NCI-H2029 (cell line): ENCODE measurements at regions not wholly inside any gene's neighbourhood (a gene's known extent, or its start where the extent isn't known, plus 50 kb on each side); places are given as distances from the start of the nearest gene placed in this dataset.

ENCODE experiments used
- DNase-seq: peaks from one replicate; lab custom pipeline; 2025; lab: John Stamatoyannopoulos, UW

DNA sequence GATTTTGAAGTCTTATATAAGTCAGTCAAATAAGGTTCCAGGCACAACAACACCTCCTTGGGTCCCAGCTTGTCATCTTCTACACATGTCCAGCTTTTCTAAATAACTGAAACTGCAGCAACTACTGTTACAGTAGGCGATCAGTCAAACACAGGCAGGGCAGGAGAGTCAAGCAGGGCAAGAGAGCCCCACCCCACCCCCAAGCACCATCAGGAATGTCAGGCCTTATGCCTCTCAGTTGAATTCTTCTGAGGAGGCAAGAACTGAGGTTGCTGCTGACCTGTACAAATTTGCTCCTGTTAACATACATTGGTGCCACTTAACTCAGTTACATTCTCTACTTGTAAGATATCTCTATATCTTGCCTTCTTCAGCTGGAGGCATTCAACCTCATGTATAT lies 608.8 kb upstream of the PCDH10 start:
- no peak for DNase-seq

DNA sequence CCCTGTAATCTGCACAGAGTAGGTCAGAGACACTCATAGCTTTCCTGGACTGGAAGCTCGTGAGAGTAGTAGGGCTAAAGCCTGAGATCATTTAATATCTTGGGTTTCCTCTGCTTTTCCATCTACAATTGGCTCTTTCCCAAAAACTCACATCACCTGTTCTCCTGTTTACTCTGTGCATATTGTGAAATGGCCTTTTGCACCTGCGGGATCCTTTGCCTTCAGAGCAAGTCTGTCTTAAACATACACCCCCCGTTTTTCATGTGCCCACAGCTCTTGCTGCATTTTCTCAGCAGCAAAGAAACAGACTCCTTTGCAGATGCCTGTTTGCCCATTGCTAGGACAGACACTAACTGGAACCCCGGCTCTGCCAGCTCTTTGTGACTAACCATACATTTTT lies 608.3 kb upstream of the PCDH10 start:
- DNase-seq: peak; percentile 69

DNA sequence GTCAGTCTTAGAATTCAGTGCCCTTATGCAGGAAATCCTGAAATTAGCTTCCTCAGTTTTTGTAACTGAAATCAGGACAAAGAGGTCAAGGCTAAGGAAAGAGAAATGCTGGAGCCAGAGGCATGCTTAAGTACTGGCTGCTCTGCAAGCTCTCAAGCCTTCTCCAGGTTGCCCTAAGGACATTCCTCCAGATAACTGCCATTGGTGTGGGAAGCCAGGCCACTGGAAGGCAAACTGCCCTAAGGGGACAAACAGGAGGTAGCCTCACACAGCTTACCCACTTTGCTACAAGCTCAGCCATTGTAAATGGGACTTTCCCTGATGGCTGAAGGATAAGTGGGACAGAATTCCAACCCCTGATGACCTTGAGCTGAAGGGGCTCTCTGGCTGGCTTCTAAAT lies 606.9 kb upstream of the PCDH10 start:
- no peak for DNase-seq

DNA sequence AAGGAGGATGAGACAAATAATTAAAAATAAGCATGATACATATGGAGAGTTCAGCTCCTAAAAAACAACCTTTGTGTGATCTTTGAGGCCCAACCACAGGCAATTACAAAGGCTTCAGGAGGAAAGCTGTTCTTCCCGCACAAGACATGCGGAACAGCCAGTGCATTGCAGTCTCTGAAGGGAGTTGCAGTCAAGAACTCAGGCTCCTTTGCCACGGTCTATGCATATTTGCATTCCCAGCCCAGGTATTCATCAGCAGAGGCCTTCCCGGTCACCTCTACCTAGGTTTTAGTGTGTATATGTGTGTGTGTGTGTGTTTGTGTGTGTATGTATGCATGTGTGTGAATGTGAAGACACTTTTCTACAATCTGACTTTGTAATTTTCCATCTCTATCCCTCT lies 600.6 kb upstream of the PCDH10 start:
- no peak for DNase-seq

DNA sequence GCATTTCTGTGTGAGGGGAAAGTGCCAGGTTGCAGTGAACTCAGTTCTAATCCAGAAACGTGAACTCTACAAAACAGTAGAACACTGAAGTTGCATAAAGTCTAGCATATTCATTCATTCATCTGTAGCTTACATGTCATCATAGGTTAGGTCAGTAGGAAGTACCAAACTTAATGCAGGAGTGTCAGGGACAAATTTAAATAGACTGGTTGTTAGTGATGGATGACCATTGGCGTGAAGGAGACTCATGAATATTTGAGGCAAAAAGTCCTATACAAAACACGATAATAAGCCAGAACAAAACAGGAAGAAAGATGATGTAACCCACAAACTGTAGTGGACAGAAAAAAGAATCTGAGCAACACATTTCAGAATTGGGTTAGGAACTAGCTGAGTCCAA lies 592.8 kb upstream of the PCDH10 start:
- no peak for DNase-seq

DNA sequence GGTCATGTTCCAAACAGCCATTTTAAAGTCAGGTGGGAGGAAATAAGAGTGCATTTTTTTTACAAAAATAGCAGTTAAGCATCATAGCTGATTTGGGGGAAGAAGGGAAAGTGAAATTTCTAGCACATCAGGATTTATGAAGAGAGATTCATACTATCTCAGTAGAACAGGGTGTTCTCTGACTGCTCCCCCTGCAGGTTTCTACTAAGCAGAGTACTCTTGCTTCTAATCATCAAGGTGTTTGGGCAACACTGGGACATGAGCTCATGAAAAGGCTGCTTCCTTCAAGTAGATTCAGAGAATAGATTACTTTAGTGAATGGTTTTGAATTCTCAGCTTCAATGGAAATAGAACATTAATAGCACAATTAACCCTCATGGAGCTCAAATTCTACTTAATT lies 591.4 kb upstream of the PCDH10 start:
- DNase-seq: no peak

DNA sequence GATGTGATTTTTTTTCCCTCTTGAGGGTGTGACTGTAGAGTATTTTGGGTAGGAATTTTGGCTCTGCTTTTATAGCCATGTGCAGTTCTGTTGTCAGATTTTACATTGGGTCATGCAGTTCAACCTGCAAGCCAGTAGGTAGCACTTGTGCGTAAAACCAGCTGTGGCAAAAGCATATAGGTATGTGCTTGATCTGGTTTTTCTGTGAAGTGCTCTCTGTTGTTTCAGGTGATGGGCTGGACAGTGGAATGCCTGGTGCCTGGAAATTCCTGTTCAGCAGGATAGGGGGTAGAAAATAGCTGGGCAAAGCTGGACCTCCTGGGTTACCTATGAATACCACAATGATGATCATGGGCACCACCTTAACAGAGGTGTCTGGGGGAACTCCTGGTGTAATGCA lies 584.2 kb upstream of the PCDH10 start:
- no peak for DNase-seq

DNA sequence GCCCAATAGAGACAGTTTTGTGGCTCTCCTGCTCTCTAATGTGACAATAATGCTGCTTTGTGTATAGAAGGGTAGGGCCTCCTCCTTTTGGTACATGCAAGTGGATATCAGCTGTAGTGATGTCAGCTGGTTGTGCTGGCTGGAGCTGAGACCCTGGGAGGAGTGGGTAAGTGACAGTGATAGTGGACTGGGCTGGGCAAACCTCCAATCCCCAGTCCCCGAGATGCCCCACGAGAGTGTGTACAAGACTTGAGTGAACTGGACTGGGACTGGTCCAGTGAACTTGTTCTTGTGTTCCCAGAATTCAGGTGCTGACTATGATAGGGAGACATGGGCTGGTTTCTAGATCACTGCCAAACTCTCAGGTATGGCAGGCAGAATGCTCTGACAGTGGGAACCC lies 583.6 kb upstream of the PCDH10 start:
- DNase-seq: no peak

DNA sequence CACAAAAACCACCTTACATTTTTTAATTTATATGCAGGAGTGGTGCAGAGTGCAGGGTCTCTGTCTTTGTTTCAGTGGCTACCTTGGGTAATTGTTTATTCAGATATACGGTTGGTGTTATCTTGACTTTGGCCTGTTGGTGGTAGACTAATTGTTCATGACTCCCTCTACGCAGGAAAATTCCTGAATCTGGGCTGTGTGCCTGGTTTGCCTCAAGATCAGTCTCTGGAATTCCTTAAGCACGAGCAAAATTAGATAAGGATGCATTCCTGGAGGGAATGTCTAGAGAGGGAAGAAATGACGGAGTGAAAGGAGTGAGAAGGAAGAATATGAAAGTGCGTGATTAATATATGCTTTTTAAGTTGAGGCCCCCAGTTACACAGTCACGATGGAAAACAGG lies 576.9 kb upstream of the PCDH10 start:
- DNase-seq: no peak

DNA sequence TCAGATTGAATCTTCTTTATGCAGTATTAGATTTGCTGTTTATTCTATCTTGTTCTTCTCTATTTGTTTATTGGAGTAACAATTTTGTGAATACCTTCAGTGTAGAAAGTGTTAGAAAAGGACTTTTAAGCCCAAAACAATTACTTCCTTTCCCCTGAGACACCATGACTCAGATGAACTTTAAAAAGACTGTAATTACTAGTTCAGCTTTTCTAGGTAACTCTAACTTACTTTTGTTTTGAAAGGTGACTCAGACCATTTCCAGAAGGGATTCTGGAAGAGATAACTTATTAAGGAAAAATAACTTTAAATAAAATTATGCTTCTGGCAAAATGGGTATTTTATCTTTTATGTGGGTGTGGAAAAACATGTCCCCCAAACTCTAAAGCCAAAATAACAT lies 561.5 kb upstream of the PCDH10 start:
- no peak for DNase-seq

DNA sequence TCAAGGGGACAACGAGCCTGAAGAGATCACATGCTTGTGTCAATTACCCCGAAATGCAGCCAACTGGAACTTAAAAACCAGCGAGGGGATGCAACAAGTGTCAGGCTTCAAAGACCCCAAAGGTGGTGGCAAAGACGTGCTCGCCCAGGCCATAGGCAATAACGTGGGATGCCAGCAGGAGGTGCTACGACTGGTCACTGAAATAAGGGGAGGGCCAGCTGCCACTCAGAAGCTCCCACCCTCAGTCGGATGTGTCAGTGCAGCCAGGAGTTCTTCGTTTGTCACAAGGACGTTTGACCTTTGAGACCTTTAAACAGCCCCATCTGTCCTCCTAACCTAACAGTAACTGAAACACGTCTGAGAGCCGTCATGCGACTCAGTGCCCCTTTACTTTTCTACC lies 556.8 kb upstream of the PCDH10 start:
- no peak for DNase-seq

DNA sequence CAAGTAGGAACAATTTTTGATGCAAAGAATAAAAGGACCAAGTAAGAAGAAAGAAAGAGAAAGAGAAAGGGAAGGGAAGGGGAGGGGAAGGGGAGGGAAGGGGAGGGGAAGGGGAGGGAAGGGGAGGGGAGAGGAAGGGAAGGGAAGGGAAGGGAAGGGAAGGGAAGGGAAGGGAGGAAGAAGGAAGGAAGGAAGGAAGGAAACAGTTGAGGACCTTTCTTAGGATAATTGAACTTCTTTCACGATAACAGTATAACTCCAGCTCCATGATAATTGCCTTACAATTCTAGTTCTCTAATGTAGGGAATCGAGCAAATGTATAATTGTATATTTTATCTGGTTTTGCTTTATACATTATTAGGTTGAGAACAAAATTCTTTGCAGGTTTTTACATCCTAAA lies 556.2 kb upstream of the PCDH10 start:
- no peak for DNase-seq

DNA sequence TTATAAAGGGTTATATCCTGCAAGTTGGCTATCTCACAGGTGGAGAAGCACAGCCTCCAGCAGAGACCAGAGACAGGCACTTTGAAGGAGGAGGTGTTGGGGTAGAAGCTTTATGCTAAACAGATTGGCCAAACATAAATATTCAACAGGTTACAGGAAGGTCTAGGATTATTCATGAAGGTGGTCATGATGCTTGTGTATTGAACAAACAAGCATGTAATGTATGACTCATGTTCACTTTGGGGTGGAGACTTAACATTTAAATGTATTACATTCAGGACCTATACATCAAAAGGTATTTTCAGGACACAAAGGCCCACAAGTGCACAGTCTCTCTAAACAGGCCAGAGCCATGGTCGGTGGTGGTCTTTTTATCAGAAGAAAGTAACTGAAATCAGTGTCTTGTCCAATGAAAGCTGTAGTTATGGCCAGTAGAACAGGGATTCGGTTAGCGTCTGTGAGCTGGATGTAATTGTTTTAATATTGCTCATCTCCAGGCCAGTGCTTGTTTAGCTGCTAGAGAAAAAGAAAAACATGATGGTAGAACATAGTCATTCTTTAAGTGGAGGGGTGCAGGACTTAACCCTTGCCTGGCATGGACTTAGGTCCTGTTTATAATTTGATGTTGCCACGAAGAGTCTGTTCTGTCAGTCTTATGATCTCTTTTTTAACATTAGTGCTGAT lies 555.2 kb upstream of the PCDH10 start:
- DNase-seq: no peak

DNA sequence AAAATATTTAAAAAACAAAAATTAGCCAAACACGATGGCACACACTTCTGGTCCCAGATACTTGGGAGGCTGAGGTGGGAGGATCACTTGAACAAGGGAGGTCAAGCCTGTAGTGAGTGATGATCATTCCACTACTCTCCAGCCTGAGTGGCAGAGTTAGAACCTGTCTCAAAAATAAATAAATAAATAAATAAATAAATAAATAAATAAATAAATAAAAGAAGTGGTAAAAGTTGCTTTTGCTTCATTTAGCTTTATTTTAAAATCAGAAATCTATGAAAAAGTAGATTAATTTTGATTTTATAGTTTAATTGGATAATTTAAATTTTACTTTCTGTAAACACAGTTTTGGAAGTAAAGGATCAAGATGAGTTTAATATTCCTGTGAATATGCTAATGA lies 552.9 kb upstream of the PCDH10 start:
- no peak for DNase-seq

DNA sequence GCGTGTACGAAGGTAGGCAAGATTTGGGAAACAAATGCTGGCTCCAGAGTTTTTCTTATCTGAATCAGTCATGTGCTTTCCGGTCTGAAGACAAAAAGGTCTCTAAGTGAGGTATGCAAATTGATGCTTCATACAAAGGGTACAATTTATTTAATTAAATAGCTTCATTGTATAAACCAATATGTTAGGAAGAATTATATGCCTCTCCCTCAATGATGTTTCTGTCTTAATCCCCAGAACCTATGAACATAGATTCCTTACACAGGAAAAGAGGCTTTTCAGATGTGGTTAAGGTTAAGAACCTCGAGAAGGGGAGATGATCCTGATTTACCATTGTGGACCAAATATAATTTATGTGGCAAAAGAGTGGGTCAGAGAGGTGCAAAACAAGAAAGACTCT lies 543.5 kb upstream of the PCDH10 start:
- DNase-seq: no peak

DNA sequence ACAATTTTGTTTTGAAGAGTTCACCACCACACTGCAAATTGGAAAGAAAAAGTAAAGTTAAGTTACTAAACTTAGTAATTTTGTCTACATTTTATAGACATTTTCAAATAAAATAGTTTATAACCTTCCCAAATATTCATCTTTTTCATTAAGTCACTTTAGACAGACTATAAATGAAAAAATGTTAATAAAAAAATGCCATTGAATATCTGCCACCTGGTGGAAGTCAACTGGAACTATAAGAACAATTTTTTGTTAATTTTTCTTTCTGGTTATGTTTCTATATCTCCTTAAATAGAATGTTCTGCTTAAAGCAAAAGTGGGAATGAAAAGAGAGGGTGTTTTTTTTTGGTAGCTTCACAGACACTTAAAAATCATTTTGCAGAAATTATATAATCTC lies 534.4 kb upstream of the PCDH10 start:
- DNase-seq: no peak

DNA sequence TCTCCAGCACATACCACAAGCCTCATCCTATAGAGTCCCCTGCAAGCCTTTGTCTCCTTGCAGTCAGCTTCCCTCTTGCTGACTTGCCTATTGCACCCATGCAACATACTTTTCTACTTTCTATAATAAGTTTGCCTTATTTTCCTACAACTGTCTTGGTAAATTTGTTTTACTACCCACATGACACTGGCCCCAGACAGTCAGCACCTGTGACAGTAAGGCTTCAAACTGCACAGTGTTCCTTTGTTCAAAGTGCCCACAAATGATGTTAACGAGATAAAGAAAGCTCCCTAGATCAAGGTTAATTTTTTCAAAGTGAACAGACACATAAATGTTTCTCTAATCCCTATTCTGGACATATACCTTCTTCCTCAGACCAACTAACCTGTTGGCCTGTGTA lies 529.1 kb upstream of the PCDH10 start:
- no peak for DNase-seq

DNA sequence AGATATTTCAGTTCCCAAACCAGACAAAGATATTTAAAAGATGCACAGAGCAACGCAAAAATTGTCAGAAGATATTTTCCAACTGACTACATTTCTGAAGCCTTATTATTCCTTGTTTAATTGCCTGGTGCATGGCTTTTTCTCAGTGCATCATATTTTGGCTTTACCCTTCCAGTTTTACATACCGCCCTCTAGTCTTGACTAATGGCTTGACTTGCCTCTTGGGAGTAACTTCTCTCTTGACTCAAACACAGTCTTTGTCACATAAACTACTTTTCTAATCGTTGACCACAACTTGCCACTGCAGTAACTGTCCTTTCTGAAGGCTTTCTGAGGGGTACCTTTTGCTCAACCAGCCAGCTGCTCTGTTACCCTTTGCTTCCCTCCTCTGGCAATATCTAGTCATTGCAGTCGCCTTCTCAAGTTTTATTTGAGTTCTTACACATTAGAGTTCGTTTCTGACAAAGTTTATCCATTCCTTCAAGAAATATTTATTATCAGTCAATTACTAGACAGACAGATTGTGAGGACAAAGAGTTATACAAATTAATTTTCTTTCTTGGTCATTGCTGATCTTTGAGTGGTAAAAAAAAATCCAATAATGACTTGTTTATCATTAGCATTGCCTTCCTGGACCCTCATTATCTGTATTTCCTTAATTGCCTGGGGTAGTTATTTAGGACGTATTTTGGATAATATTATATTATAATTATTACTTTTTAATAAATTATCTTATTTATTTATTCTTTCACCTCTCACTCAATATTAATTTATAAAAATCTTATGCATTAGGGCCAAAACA lies 506.9 kb upstream of the PCDH10 start:
- DNase-seq: peak; percentile 17

DNA sequence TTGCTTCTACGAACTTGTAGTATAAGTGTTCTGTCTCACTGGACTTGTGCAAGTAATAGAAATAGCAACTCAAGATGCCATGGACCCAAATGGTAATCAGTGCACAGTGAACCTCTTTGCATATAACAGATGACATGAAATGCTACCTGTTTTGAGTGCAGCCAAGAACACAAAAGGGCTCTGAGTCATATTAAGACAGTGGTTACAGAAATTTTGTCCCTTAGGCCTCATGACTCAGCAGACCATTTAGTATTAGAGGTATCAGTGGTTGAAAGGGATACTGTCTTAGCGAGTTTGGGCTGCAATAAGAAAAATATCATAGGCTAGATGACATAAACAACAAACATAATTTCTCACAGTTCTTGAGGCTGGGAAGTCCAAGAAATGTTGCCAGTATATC lies 502.9 kb upstream of the PCDH10 start:
- DNase-seq: no peak

DNA sequence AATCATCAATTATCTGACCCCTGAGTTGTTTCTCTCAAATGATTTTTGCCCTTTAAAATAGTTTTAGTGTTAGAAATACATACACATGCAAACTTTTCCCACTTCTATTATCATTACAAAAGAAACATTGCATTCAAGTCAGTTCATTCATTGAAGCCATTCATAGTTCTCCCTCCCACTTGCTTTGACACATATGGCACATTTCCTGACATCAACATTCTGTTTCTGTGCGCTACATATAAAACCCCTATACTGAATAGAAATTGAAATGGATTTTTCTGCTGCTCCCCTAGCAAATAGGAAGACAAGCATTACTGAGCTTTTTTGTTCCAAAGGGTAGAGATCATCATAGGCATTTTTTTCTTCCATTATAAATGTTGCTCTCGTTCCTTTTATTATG lies 497.9 kb upstream of the PCDH10 start:
- DNase-seq: no peak

DNA sequence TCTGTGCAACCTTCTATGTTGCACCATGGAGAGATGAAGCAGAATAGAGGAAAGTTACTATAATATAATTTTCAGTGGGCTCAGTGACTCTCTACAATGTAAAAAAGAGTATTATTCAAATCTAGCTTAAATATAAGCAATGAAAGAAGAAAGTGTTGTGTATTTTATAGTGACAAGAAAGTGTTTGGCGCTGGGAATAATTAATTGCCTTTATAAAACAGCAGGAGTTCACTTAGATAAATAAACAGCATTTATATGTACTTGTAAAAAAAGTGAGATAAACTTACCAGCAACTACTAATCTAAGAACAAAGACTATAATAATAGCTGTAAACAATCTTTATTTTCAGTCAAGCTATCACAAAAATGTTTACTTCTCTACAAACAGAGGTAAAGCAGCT lies 488.9 kb upstream of the PCDH10 start:
- no peak for DNase-seq

DNA sequence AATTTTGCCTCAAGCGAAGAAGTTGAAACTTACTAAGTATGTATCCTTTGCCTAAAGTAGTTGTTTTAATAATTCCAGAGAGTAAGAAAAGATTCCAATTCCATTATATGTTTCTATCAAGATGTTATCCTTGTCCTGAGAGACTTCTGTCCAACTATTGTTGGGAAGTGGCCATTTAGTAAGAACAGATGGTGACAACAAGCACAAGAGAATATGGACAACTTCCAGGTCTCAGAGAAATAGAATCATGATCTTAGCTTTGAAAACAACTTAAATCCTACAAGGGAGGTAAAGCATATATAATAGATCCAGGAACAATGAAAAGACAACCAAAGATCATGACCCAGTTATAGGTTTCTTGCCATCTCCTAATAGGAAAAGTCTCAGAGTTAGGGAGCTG lies 486.6 kb upstream of the PCDH10 start:
- no peak for DNase-seq

DNA sequence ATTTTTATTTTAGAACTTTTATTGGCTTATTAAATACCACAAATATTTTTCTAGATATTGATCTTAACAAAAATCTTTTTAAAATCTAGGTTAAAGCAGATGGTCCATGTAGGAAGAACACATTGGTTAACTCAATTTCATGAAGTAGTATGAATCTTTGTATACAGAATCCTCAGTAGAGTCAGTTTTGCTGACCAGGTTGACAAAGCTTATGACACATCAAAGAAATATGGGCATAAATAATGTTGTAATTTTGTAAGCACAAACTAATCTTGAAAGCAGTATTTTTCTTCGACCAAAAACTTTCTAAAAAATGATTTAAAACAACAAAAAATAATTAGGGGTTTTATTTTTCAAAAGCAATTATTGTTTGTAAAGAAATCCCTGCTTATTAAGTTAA lies 479.3 kb upstream of the PCDH10 start:
- DNase-seq: no peak

DNA sequence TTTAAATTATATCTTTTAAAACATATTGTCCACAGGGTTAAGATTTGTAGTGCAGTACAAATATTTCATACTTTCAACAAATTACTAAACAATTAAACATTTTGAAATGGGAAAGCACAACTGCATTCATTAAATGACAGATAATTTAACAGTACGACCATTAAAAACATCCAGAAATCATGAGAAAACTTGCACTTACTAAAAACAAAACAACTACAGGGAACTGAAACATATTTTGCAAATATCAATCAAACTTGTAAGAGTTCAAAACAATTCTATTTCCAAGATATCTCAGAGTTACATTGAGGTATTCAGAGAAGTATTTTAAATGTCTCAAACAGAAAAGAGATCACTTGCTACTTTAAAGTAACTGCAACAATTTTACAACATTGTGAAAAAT lies 478.5 kb upstream of the PCDH10 start:
- DNase-seq: no peak
